LNCaP clone FGC (cell line): ENCODE measurements at regions not wholly inside any gene's neighbourhood (a gene's known extent, or its start where the extent isn't known, plus 50 kb on each side); places are given as distances from the start of the nearest gene placed in this dataset.

Experiments
- DNase-seq: peaks from one replicate; pipeline ENCODE4 v3.0.0-alpha.2; 2011; ENCODE audit warnings: low read depth
- H3K4me3 ChIP-seq: 2 replicates; pipeline ENCODE4 v1.5.1; 2011; ENCODE audit warnings: mild to moderate bottlenecking, low read depth, low read length, control low read depth
- CTCF ChIP-seq: IDR thresholded peaks from 2 replicates; pipeline ENCODE4 v1.5.1; 2012; ENCODE audit warnings: mild to moderate bottlenecking; ENCODE audit not compliant: control insufficient read depth, insufficient read depth; ENCODE audit errors: extremely low read depth

GRCh38 chr3:78242724-78243123 is 1202.8 kb downstream of the ROBO2 start:
- TF ChIP-seq CTCF = no peak
- H3K4me3 ChIP-seq = no peak overlapping the region
- no peak for DNase-seq

- no peak for DNase-seq
- TF ChIP-seq CTCF = no peak
- no peak overlapping the region for H3K4me3 ChIP-seq
These were observed 1204.2 kb downstream of the ROBO2 start for GRCh38 chr3:78244136-78244535.

DNA sequence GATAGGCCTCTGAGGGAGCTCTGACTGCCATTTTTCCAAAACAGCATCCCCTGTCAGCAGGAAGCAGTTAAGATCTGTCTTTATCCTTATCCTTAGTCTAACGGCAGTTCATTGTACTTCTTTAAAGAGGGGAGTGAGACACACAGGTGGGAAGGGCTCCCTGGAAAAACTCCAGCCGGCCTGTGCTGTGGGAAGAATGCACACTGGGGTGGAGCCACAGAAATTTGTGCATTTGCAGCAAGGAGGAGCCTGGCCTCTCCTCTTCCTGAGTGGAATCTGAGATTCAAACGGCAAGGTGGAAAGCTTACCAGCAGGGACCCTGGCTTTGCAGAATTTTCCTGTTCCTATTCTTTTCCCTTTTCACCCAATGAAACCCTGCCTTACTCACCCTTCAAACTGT is 1209.4 kb downstream of the ROBO2 start:
- no peak for TF ChIP-seq CTCF
- no peak for DNase-seq
- H3K4me3 ChIP-seq = no peak overlapping the region

GRCh38 chr3:78253860-78254259 is 1214.0 kb downstream of the ROBO2 start:
- no peak overlapping the region for H3K4me3 ChIP-seq
- no peak for DNase-seq
- TF ChIP-seq CTCF = no peak

- no peak overlapping the region for H3K4me3 ChIP-seq
- DNase-seq = no peak
- no peak for TF ChIP-seq CTCF
These were observed 1215.5 kb downstream of the ROBO2 start for GRCh38 chr3:78255403-78255802.

- DNase-seq = no peak
- H3K4me3 ChIP-seq = no peak overlapping the region
- no peak for TF ChIP-seq CTCF
These were observed 1216.2 kb downstream of the ROBO2 start for GRCh38 chr3:78256123-78256522.

GRCh38 chr3:78257951-78258530 is 1218.1 kb downstream of the ROBO2 start:
- no peak overlapping the region for H3K4me3 ChIP-seq
- DNase-seq = no peak
- TF ChIP-seq CTCF = no peak
